HG02588 (cell line): ENCODE measurements at regions not wholly inside any gene's neighbourhood (a gene's known extent, or its start where the extent isn't known, plus 50 kb on each side); places are given as distances from the start of the nearest gene placed in this dataset.
"Not testable (repeated sequence)": the region's sequence is repeated elsewhere in the genome, so short reads cannot be mapped to it uniquely, and the experiment has no call there.

Source experiments
- ATAC-seq: cut with Tn5 transposase; IDR thresholded peaks from one replicate; pipeline ENCODE4 v1.9.1; 2021; ENCODE audit warnings: mild to moderate bottlenecking, moderate library complexity; ENCODE audit not compliant: unreplicated experiment

DNA sequence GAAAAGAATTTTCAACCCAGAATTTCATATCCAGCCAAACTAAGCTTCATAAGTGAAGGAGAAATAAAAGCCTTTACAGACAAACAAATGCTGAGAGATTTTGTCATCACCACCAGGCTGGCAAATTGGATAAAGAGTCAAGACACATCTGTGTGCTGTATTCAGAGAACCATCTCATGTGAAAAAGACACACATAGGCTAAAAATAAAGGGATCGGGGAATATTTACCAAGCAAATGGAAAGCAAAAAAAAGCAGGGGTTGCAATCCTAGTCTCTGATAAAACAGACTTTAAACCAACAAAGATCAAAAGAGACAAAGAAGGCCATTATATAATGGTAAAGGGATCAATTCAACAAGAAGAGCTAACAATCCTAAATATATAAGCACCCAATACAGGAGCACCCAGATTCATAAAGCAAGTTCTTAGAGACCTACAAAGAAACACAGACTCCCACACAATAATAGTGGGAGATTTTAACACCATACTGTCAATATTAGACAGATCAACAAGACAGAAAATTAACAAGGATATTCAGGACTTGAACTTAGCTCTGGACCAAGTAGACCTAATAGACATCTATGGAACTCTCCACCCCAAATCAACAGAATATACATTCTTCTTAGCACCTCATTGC is 55.9 kb upstream of the ACSM6 start:
- not testable (repeated sequence) for ATAC-seq

DNA sequence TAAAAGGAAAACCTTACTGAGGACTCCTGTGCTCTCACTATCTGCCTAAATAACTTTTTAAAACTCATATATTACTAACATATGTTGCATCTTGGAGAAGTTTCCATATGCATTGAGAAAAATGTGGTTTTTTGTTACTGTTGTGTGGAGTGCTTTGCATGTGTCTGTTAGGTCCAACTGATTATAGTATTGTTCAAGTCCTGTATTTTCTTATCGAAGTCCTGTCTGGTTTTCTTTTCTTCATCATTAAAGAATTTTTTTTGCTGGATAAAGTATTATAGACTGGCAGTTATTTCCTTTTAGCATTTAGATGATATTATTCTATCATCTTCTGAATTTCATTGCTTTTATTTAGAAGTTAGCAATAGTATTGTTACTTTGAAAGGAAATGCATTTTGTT is 59.5 kb upstream of the ACSM6 start:
- ATAC-seq: no peak

DNA sequence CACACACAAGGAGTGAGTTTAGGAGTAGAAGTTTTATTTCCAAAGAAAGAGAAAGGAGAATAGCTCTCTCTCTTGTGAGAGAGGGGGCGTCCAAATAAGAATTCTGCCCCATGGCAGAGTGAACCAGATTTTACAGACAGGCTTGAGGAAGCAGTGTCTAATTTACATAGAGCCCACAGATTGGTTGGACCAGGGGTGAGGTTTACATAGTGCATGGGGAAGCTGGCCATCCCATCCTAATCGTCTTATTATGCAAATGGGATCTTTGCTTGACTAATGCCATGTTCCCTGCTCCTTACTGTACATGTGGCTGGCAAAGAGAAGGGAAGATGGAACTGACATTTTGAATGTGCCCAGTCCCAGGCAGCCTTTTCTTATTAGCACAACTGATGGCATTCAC is 60.0 kb upstream of the ACSM6 start:
- no peak for ATAC-seq

DNA sequence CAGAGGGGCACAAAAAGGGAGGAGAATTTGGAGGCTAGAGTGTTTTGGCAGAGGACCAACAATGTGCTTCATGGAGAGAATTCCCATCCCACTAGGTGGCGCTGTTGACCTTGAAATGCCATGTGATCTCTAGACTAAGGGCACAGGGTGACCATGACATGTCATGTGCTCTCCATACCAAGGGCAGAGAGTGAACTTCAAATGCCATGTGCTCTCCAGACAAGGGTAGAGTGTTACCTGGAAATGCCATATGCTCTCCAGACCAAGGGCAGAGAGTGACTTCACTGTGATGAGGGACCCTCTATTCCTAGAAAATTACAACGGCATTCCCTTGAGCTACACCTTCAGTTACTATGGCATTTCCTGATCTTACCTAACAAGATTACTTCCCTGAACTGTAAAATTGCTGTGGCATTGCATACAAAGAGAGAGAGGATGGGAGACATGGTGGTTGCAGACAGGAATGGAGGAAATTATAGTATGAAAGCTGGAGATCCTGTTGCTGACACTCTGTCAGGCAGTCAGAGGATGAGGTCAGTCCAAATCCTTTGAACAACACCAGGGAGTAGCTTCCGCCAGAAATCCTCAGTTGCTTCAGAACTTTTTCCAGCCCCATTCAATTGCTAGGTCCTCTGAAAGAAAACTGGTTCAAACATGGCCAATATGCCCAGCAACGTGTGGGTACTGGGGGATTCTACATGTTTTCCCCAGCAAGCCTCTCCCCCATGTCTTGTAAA is 60.9 kb upstream of the ACSM6 start:
- ATAC-seq: peak; percentile 82

DNA sequence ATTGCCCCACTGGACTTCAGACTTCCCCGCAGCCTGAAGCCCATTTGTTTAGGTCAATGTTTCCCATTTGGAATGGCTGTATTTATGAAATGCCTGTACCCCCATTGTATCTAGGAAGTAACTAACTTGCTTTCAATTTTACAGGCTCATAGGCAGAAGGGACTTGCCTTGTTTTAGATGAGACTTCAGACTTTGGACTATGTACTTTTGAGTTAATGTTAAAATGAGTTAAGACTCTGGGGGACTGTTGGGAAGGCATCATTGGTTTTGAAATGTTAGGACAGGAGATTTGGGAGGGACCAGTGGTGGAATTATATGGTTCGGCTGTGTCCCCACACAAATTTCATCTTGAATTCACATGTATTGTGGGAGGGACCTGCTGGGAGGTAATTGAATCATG is 61.1 kb upstream of the CYP2C8 start:
- not testable (repeated sequence) for ATAC-seq

DNA sequence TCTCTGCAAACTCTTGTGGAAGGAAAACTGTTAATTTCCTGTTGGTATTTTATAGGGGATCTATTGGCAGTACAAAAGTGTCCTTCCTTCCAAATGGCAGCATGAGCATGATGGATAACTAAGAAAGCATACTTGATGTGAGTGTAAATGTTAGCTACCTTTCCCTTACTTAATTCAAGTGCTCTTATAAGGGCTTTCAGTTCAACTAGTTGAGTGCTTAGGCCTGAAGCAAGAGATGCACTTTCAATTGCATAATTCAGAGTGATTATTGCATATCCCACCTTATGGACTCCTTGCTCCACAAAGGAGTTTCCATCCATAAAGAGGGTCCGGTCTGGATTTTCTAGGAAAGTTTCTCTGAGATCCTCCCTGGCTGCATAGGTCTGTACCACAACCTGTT is 56.3 kb upstream of the CYP2C8 start:
- ATAC-seq: no peak

DNA sequence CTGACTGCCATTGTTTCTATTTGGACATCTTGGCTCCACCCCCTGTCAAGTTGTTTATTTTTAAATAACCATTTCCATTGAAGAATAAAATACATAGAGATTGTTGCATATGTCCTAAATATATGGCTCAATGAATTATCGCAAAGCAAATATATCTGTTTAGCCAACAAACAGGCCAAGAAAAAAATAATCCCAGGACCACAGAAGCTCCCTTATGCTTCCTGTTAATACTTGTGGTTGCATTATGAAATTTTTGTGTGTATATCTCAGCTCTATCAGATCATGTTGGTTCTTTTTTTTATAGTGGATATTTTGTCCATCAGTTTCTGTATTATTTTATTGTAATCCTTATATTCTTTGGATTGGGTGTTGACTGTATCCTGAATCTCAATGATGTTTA is 53.4 kb upstream of the CYP2C8 start:
- no peak for ATAC-seq

DNA sequence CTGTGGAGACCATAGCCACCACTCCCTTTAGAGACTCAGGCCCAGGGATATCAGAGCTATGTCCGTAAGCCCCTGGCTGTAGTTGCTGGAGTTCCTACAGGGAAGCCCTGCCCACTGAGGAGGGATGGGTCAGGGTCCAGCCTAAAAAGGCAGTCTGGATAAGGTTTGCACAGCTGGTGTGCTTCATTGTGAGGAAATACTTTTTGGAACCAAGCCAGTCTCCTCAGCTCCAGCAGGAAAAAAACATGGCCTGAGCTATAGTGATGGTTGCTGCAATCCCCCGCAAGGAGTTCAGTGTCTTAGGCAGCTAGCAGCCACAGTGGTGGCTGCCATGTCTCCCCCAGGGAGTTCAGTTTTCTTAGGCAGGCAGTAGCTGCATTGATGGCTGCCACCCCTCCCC is 52.6 kb upstream of the CYP2C8 start:
- ATAC-seq: no peak
